ENCODE measurements at regions not wholly inside any gene's neighbourhood (a gene's known extent, or its start where the extent isn't known, plus 50 kb on each side); places are given as distances from the start of the nearest gene placed in this dataset.

GRCh38 chr12:85690146-85690545, 146.1 kb downstream of the RASSF9 start:
- TF ChIP-seq CTCF (IDR thresholded peaks at IDR 0.05; ENCODE audit: poor library complexity) (no peak), EZH2 (IDR thresholded peaks at IDR 0.05; ENCODE audit: borderline replicate concordance) (no peak), EZH2phosphoT487 (IDR thresholded peaks at IDR 0.05; ENCODE audit: low read depth, severe bottlenecking, unreplicated experiment) (no peak)
